GM12878 (cell line): ENCODE measurements at regions not wholly inside any gene's neighbourhood (a gene's known extent, or its start where the extent isn't known, plus 50 kb on each side); places are given as distances from the start of the nearest gene placed in this dataset.

ENCODE experiments used
- ATAC-seq: fragments of 200-7000 bp; cut with Tn5 transposase; 3 replicates; pipeline ENCODE4 v1.9.1; 2020; ENCODE audit warnings: mild to moderate bottlenecking, moderate library complexity
- BruUV-seq: library from RNA; stranded (reverse); fragments of 400-500 nt; replicated peaks from 2 replicates; lab custom pipeline; 2021; lab: Mats Ljungman, UMichigan
- CTCF ChIA-PET: fragments of 300-600 bp; sonication (Branson Sonifier 250); formaldehyde crosslinking; extraction: SDS; loops from one replicate; lab custom pipeline; 2021; ENCODE audit warnings: inconsistent platforms; lab: Yijun Ruan, JAX
- POLR2A ChIA-PET: fragments of 350-600 bp; formaldehyde crosslinking; extraction: SDS; loops from one replicate; lab custom pipeline; 2021; ENCODE audit warnings: inconsistent platforms; lab: Charles Lee
- RAD21 ChIA-PET: fragments of 300-600 bp; sonication (Branson Sonifier 250); formaldehyde crosslinking; loops from one replicate; lab custom pipeline; 2023; ENCODE audit warnings: antibody characterized with exemption; ENCODE audit not compliant: unreplicated experiment; lab: Charles Lee
- SMC1A ChIA-PET: fragments of 300-600 bp; sonication (Branson Sonifier 250); formaldehyde crosslinking; loops from one replicate; lab custom pipeline; 2023; ENCODE audit not compliant: unreplicated experiment, uncharacterized antibody; lab: Charles Lee
- DNase-seq: peaks from one replicate; pipeline ENCODE4 v3.0.0-alpha.2; 2011; ENCODE audit warnings: low read depth, low spot score
- FAIRE-seq: peaks from 3 replicates; lab custom pipeline; 2011; peaks lifted over from hg19 to GRCh38; lab: Jason Lieb, UNC
- H2AFZ ChIP-seq: 2 replicates; pipeline ENCODE4 v1.6.0; 2011; ENCODE audit warnings: low read depth, low read length, control low read depth; ENCODE audit not compliant: control insufficient read depth
- H3K27ac ChIP-seq: 2 replicates; pipeline ENCODE4 v1.5.1; 2011; ENCODE audit warnings: control low read depth; ENCODE audit not compliant: control insufficient read depth, insufficient read depth
- H3K27me3 ChIP-seq, 2 experiments: replicated peaks in 1 of 2; 2 replicates each; pipeline versions ENCODE4 v1.6.0 to v1.6.1; 2011; ENCODE audit warnings: low read length in 1 of 2; ENCODE audit not compliant: control insufficient read depth in 2 of 2, insufficient read depth in 2 of 2
- H3K36me3 ChIP-seq, 2 experiments: 2 replicates each; pipeline ENCODE4 v1.5.1; 2011; ENCODE audit warnings: low read length in 1 of 2; ENCODE audit not compliant: control insufficient read depth in 2 of 2, insufficient read depth in 2 of 2
- H3K4me1 ChIP-seq: 2 replicates; pipeline ENCODE4 v1.6.1; 2011; ENCODE audit warnings: mild to moderate bottlenecking, low read length, moderate library complexity, mixed read lengths; ENCODE audit not compliant: control insufficient read depth, insufficient read depth
- H3K4me2 ChIP-seq: 2 replicates; pipeline ENCODE4 v1.6.0; 2011; ENCODE audit warnings: control low read depth; ENCODE audit not compliant: control insufficient read depth, insufficient read depth
- H3K4me3 ChIP-seq: fragments of 200-600 bp; sonication (generic); 2 replicates; pipeline ENCODE4 v1.5.1; 2016
- H3K79me2 ChIP-seq: 2 replicates; pipeline ENCODE4 v1.6.0; 2011; ENCODE audit warnings: low read length; ENCODE audit not compliant: control insufficient read depth, insufficient read depth
- H3K9ac ChIP-seq: 2 replicates; pipeline ENCODE4 v1.8.0; 2011; ENCODE audit warnings: low read length, control low read depth, mixed read lengths; ENCODE audit not compliant: control insufficient read depth, insufficient read depth
- H3K9me3 ChIP-seq: replicated peaks from 3 replicates; pipeline ENCODE4 v1.5.1; 2011; ENCODE audit warnings: mild to moderate bottlenecking, low read length; ENCODE audit not compliant: control insufficient read depth, insufficient read depth
- H4K20me1 ChIP-seq: 2 replicates; pipeline ENCODE4 v1.6.0; 2011; ENCODE audit not compliant: control insufficient read depth, insufficient read depth
- BRCA1 ChIP-seq: IDR thresholded peaks from 2 replicates; pipeline ENCODE4 v1.6.1; 2011; ENCODE audit warnings: low read depth, low read length, improper control_type of control experiment
- CBX3 ChIP-seq: fragments of 200-600 bp; sonication (generic); IDR thresholded peaks from 2 replicates; pipeline ENCODE4 v1.6.1; 2016; ENCODE audit warnings: low read depth, borderline replicate concordance
- EGR1 ChIP-seq, 2 experiments: IDR thresholded peaks; 1 replicate in 1 of 2; 2 replicates in 1 of 2; pipeline ENCODE4 v1.6.1; 2011 to 2012; ENCODE audit warnings: low read depth in 2 of 2, low read length in 2 of 2, borderline replicate concordance in 1 of 2, mild to moderate bottlenecking in 1 of 2, moderate library complexity in 1 of 2
- MEF2B ChIP-seq: fragments of 450-650 bp; IDR thresholded peaks from 2 replicates; pipeline ENCODE4 v1.6.1; 2018; ENCODE audit warnings: mild to moderate bottlenecking, moderate library complexity; ENCODE audit not compliant: partially characterized antibody, poor library complexity, severe bottlenecking
- MTA2 ChIP-seq: fragments of 450-650 bp; IDR thresholded peaks from 2 replicates; pipeline ENCODE4 v1.6.1; 2016; ENCODE audit warnings: low read depth, mild to moderate bottlenecking, moderate library complexity
- MTA3 ChIP-seq: IDR thresholded peaks from 2 replicates; pipeline ENCODE4 v1.6.1; 2012; ENCODE audit warnings: low read length, inconsistent platforms, borderline replicate concordance
- MYB ChIP-seq: fragments of 150-350 bp; IDR thresholded peaks from 2 replicates; pipeline ENCODE4 v1.6.1; 2014; ENCODE audit warnings: mild to moderate bottlenecking, low read depth, low read length, borderline replicate concordance
- NR2C2 ChIP-seq: IDR thresholded peaks from 2 replicates; pipeline ENCODE4 v1.6.1; 2011; ENCODE audit warnings: borderline replicate concordance, low read depth; ENCODE audit not compliant: control insufficient read depth, insufficient read length
- SIN3A ChIP-seq: IDR thresholded peaks from 2 replicates; pipeline ENCODE4 v1.6.1; 2012; ENCODE audit warnings: low read depth, low read length, improper control_type of control experiment
- SIX5 ChIP-seq: IDR thresholded peaks from 2 replicates; pipeline ENCODE4 v1.6.1; 2011; ENCODE audit warnings: mild to moderate bottlenecking, low read depth, low read length, moderate library complexity; ENCODE audit not compliant: severe bottlenecking
- SREBF2 ChIP-seq: IDR thresholded peaks from 2 replicates; pipeline ENCODE4 v1.6.1; 2012; ENCODE audit warnings: mild to moderate bottlenecking, low read length
- TCF12 ChIP-seq: IDR thresholded peaks from 2 replicates; pipeline ENCODE4 v1.6.1; 2011; ENCODE audit warnings: low read depth, mild to moderate bottlenecking, low read length
- TCF3 ChIP-seq: IDR thresholded peaks from 2 replicates; pipeline ENCODE4 v1.6.1; 2012; ENCODE audit warnings: low read depth, mild to moderate bottlenecking, low read length, borderline replicate concordance; ENCODE audit not compliant: insufficient read depth
- WRNIP1 ChIP-seq: IDR thresholded peaks from 2 replicates; pipeline ENCODE4 v1.6.1; 2011; ENCODE audit warnings: low read depth, low read length, improper control_type of control experiment, borderline replicate concordance
- ZNF384 ChIP-seq: IDR thresholded peaks from 2 replicates; pipeline ENCODE4 v1.6.1; 2012; ENCODE audit warnings: low read depth, mild to moderate bottlenecking, low read length, improper control_type of control experiment, borderline replicate concordance
- WGBS: methylation state at CpG from one replicate; pipeline ENCODE4 v1.1.6; 2016; ENCODE audit warnings: low lambda C conversion rate; ENCODE audit not compliant: insufficient replicate concordance, insufficient coverage; ENCODE audit errors: missing lambda C conversion rate; 5-methylcytosine and 5-hydroxymethylcytosine counted together
- in situ Hi-C: fragments of 300-500 bp; cut with MboI; formaldehyde crosslinking; loops from 9 replicates; pipeline ENCODE4 v1.14.3; 2018; ENCODE audit warnings: mixed read lengths
- intact Hi-C: fragments of 100-400 bp; cut with micrococcal nuclease; formaldehyde crosslinking; loops from one replicate; pipeline ENCODE4 v1.14.2; 2022; ENCODE audit not compliant: unreplicated experiment
- TF ChIP-seq, protein P1 (sequence below): IDR thresholded peaks from 2 replicates; pipeline ENCODE4 v1.6.1; 2011; ENCODE audit warnings: low read depth, low read length, improper control_type of control experiment, borderline replicate concordance
- TF ChIP-seq, protein P2 (sequence below): fragments of 450-650 bp; IDR thresholded peaks from 2 replicates; pipeline ENCODE4 v1.6.1; 2016; ENCODE audit warnings: mild to moderate bottlenecking

DNA sequence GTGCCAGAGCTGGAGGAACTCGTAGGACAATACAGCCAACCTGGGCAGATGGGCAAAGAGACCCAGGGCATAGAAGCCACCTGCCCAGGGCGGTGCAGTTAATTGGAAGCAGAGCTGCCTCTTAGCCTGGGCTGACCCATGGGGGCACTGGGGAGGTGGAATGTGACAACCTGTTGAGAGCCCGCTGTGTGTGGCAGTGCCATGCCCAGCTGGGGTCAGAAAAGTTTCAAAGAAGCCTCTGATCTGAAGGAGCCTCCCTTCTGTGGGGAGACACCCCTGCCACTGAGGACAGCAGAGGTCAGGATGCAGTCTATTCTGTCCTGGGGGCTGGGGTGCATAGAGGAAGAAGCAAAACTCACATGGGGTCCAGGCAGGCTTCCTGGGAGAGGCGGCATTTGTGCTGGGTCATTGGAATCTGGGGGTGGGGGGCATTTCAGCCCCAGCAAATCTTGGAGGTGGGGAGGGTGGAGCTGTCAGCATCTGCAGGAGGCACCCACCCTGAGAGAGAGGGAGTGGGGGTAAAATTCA is 176.1 kb upstream of the CIBAR2 start:
- no peak overlapping the region for H3K4me3 ChIP-seq

More for the DNA sequence above, 176.1 kb upstream of the CIBAR2 start:
- H4K20me1 ChIP-seq = no peaks in the 10 kb centered on the region
- H3K9ac ChIP-seq = no peak overlapping the region
- H3K9me3 ChIP-seq = no peaks in the 10 kb centered on the region
- ChIA-PET RAD21 (no interaction called here), CTCF (interaction anchor here (1.3 to 2.3 kb wide), 2 partner anchors 10 to 13 kb away, joined by 4 to 9 read pairs; no protein-coding TSS in a partner anchor), SMC1A (no interaction called here), POLR2A (no interaction called here)
- H2AFZ ChIP-seq = no peak overlapping the region
- no peaks in the 10 kb centered on the region for H3K36me3 ChIP-seq
- intact Hi-C loops (no loop called here), in situ Hi-C loops (no loop called here)
- H3K27me3 ChIP-seq = no peaks in the 10 kb centered on the region
- no peak for FAIRE-seq
- 17% methylated on average over 4 of the region's 4 CpGs for WGBS
- BruUV-seq = no TSS peak
- H3K79me2 ChIP-seq = no peaks in the 10 kb centered on the region
- no peak for ATAC-seq
- TF ChIP-seq SIX5 (no peak), NR2C2 (no peak), TCF12 (no peak), MEF2B (no peak), TCF3 (no peak), WRNIP1 (no peak), ZNF384 (no peak), SIN3A (no peak), CBX3 (no peak), BRCA1 (no peak), MTA3 (no peak), EGR1 (IDR thresholded peaks at IDR 0.05; ENCODE audit: borderline replicate concordance in 1 of 2, low read depth in 2 of 2, low read length in 2 of 2) (no peak), MTA2 (no peak), SREBF2 (no peak), MYB (no peak)
- TF ChIP-seq, protein P1, sequence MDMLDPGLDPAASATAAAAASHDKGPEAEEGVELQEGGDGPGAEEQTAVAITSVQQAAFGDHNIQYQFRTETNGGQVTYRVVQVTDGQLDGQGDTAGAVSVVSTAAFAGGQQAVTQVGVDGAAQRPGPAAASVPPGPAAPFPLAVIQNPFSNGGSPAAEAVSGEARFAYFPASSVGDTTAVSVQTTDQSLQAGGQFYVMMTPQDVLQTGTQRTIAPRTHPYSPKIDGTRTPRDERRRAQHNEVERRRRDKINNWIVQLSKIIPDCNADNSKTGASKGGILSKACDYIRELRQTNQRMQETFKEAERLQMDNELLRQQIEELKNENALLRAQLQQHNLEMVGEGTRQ = no peak
- TF ChIP-seq, protein P2, sequence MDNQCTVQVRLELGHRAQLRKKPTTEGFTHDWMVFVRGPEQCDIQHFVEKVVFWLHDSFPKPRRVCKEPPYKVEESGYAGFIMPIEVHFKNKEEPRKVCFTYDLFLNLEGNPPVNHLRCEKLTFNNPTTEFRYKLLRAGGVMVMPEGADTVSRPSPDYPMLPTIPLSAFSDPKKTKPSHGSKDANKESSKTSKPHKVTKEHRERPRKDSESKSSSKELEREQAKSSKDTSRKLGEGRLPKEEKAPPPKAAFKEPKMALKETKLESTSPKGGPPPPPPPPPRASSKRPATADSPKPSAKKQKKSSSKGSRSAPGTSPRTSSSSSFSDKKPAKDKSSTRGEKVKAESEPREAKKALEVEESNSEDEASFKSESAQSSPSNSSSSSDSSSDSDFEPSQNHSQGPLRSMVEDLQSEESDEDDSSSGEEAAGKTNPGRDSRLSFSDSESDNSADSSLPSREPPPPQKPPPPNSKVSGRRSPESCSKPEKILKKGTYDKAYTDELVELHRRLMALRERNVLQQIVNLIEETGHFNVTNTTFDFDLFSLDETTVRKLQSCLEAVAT = no peak
- H3K4me1 ChIP-seq = no peaks in the 10 kb centered on the region
- no peak overlapping the region for H3K27ac ChIP-seq
- H3K4me2 ChIP-seq = no peak overlapping the region
- DNase-seq = no peak
